ENCODE measurements at regions not wholly inside any gene's neighbourhood (a gene's known extent, or its start where the extent isn't known, plus 50 kb on each side); places are given as distances from the start of the nearest gene placed in this dataset.

DNA sequence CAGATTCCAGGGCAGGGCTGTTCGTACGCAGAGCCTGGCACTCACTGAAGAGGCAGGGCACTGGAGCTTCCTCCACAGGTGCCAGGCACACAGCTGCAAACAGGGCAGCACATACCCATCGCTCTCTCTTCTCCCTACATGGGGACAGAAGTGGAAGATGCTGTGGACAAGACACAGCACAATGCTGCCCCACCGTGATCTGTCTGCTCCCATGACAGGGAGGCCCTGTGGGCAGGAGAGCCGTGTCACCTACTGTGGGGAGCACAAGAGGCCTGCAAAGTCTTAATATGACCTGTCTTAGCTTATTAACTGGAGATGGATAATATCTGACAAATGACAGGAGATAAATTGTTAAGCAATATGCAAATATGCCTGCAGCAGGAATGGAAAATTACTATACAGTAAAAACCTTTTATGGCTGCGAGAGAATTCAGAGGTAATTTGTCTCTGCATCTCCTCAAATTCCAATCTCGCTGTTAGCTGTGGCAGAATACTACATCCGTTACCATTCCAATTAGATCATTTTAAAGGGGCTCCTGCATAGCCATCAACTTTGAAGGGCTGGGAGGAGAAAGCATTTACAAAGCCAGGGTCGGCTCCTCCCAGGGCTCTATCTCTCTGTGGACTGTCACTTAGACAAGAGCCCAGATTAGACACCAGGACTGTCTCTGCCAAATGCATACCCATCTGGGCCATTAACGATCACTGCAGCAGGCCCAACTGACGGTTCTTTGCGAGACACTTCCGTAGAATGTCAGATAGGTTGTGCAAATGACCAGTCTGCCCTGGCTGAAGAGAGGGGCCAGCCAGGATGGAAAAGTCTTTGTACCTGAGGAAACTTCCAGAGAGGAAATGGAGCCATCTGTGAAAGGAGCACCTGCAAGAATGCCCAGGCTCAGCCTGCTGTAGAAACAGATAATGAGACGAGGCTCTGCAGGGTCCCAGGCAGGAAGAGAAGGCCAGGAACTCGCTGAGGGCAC lies 90.7 kb upstream of the FSTL4 start:
- TF ChIP-seq CTCF (IDR thresholded peaks at IDR 0.05), result no peak
- TF ChIP-seq POLR2A (IDR thresholded peaks at IDR 0.05), result no peak

Data from right lobe of liver (tissue), 4 donors.